LHCN-M2 (cell line): ENCODE measurements at regions not wholly inside any gene's neighbourhood (a gene's known extent, or its start where the extent isn't known, plus 50 kb on each side); places are given as distances from the start of the nearest gene placed in this dataset.

Experiments used
- DNase-seq: peaks from one replicate; pipeline ENCODE4 v3.0.0-alpha.2; 2012; ENCODE audit warnings: low read depth

DNA sequence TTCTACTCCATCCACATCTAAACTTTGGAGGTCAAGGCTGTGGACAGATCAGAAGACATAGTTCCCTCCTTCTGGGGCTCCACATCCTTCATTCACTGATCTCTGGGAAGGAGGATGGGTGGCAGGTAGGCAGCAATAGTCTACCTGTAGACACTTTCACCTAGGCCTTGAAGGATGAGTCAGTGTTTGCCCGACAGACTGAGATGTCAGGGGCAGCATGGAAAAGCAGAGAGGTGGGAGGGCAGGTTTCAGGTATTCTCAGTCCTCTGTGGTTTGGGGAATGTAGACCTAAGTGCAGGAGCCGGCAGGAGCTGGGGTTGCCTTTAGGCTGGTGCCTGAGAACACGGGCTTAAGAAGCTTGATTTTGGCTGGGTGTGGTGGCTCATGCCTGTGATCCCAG is 171.9 kb upstream of the ZNF267 start:
- DNase-seq: no peak

DNA sequence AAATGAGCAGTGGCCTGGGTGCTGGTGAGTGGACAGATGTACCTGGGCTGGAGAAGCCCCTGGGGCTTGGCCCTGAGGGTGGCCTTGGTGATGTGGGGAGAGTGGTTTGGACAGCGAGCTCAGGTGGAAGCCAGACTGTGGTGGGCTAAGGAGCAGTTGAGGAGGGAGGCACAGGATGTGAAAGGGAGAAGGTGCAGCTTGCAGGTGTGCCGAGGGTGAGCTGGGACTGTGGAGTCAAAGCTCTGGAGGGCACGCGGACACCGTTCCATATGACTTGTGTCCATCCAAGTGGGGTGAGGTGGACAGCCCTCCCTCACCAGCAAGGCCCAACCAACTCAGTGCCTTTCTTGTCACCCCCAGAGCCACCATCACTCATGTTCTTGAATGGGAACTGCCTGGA is 170.8 kb upstream of the ZNF267 start:
- no peak for DNase-seq

DNA sequence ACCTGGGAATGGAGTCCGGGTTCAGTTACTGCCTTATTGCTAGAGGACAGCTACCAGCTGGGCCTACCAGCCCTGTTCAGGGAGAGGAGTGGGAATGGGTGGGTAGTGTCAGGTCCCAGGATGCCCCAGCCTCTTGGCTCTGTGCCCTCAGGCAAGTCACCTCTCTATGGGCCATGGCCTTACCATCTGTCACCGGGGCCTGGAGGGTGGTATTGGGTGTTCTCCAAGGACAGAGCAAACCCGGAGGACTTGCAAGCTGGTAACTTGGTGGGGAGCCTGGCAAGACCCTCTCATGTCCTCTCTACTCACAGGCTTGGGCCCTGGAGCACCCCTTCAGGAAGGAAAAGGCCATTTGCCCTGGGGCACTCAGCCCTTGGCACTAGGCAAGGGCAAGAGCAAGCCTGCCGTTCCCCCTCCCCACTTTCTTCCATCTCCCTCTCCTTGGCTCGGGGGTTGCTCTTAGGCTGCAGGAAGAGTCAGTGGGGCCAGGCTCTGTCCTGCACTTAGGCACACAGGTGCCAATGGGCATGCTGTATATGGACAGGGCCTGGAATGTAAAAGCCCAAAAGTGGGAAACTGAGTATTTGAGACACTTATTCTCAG is 170.0 kb upstream of the ZNF267 start:
- no peak for DNase-seq

DNA sequence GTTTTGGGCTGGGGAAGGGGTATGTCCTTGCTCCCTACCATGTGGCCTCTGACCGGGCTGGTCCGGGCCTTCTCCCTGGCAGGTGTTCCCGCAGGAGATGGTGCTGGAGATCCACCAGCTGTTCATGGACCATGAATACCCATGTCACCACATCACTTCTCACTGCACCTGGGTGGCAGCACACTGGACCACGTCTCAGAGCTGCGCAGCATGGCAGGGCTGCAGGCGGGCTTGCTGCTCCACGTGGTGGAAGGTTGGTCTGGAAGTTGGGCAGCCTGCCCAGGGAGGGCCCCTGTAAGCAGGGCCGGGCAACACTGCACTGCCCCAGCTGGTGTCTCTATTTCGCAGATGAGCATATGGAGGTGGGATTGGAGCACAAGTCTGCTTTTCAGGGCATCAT is 169.5 kb upstream of the ZNF267 start:
- DNase-seq: no peak

DNA sequence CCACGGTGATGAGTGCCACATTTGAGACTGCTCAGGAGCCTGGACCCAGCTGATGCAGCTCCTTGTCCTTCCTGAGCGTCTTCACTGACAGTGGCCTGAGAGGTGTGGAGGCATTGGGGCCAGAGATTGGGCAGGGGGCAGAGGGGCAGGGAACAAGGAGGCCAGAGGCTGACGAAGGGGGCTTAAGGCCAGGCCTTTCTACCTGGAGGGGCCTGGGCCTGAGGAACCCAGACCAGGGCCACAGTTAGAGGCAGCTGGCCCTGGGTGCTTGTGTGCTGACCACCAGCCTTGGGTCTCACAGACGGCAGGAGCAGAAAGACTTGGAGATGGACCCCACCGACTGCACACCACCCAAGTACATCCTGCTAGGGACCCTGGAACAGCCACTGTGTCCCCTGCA is 168.2 kb upstream of the ZNF267 start:
- DNase-seq: no peak

DNA sequence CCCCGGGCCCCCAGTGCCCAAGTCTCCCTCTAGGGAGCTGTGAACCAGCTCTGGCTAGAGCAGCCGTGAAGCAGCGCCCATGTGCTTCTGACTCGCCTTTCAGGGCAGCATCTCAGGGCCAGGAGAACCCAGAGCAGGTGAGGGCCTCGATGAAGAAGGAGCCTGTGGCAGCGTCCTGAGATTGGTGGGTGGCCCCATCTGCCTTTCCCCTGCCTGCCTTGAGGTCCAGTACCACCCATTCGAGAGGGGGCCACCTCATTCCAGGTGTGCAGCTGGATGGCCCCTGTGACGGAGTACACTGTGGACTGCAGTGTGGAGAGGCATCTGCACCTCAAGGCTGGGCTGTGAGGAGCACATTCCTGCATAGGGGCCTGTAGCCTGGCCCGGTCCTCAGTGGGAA is 167.3 kb upstream of the ZNF267 start:
- DNase-seq: no peak

DNA sequence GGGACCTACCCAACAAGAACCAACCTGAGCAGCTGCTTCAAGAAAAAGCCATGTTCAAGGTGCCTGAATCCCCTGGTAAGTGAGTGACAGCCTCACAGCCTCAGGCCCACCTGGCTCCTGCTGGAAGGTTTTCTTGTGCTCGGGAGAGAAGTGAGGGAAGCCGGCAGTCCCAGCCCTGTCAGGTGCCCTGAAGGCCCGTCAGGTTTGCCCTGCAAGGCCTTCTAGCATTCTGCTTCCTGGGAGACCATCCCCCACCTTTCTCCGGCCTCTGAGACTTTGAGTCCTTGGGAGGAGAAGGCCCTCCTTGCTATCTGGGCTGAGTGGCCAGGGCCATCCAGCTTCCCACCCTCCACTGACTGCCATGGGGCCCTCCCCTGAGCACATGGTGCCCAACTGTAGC is 166.7 kb upstream of the ZNF267 start:
- DNase-seq: no peak

DNA sequence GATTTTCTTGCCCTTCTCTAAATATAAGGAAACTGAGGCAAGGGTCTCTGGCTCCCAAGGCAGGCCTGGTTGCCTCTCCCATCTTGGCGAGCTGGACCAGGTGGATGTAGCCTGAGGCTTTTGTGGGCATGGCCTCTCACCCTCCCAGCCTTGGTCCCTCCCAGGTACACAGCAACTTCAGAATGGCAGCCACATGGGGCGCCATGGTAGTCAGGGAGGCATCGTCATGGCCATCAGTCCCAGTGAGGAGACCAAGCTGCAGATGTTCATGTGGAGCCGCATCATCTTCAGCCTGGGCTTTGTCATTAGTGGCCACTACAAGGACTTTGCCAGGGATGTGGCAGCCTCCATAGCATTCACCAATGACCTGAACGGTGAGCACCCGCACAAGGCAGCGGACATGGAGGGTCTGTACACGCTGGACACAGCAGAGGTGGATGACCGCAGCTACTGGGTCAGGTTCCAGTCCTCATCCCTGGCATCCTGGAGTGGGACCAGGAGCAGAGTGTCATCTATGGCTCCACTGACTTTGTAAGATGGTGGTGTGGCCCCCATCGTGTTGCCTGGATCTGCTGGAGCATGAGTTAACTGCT is 165.8 kb upstream of the ZNF267 start:
- no peak for DNase-seq

DNA sequence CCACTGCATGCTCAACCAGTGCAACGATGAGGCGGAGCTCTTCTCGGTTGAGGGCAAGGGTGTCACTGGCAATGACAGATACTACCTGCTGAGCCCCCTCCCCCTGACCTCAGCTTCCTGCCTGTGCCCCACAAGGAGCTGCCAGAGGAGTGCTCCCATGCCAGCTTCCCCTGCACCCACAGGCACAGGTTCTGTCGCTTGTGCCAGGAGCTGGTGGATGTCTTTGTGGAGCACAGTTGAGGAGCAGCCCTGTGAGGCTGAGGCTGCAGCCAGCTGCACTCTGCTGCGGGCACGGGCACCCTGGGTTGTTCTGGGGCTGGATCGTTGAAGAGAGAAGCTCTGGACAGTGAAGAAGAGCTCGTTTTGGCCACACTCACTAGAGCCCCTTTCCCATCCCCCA is 165.3 kb upstream of the ZNF267 start:
- DNase-seq: no peak

DNA sequence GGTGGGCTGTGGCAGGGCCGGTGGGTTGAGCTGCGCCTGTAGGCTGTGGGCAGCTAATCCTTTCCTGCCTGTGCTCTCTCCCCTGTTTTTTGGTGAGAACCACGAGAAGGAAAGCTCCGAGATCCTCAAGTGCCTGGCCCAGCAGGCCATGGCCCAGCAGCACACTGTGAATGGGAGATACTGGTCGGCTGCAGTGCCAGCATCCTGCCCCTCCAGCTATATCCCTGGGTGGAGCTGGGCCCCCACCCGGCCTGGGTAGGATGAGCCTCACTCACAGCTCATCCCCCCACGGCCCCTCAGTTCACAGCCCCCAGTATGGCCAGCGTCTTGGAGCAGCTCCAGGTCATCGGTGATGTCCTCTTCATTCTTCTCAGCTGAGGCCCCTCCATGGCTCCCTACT is 164.4 kb upstream of the ZNF267 start:
- DNase-seq: no peak

DNA sequence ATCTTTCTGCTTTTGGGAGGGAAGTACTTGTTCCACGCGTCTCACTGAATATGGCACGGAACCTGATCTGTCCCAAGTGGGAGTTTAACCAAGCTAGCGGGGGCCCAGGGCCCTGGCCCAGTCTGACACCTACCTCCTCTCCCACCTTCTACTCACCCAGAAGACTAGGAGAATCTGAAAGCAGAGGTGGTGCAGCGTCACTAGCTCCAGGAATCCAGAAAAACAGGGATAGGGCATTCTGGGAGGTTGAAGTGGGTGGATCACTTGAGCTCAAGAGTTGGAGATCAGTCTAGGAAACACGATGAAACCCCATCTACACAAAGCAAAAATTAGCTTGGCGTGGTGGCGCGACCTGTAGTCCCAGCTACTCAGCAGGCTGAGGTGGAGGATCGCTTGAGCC is 163.5 kb upstream of the ZNF267 start:
- DNase-seq: no peak

DNA sequence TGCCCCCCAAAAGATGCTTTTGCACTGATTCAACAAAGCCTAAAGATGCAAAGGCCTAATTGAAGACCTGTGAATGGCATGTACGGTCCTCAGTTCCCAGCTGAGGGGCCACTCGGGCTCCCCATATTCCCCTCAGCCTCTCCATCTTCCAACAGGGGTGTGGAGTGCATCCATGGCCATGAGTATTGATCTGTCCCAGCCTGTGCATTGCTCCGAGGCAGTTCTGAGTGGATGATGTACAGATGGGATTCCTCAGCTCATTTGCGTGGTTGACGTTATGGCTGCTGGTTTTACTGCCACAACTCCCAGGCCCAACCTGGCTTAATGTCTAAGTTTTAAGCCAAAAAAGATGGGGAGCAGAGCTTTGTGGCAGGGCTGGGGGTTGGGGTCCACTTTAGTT is 162.7 kb upstream of the ZNF267 start:
- DNase-seq: no peak

DNA sequence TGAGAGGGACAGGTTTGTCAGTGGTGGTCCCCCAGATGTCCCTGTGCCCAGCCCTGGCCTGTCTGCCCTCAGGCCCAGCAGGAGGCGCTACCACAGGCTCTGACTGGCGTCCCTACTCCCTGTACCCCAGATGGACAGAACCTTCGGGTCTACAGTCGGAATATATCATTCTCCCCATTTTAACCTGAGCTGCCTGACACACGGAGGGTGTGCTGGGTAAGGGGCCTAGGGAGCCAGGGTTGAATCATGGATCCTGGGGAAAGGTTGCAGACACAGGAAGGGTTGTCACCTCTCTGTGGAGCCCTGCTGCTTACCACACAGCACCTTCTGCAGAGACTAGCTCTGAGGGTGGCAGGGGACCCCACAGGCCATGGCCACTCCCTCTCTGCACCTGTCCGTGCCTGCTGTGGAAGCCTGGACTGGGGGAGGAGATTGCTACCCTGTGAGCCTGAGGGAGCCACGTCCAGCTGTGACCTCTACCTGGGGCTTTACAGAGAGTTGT is 162.2 kb upstream of the ZNF267 start:
- no peak for DNase-seq

DNA sequence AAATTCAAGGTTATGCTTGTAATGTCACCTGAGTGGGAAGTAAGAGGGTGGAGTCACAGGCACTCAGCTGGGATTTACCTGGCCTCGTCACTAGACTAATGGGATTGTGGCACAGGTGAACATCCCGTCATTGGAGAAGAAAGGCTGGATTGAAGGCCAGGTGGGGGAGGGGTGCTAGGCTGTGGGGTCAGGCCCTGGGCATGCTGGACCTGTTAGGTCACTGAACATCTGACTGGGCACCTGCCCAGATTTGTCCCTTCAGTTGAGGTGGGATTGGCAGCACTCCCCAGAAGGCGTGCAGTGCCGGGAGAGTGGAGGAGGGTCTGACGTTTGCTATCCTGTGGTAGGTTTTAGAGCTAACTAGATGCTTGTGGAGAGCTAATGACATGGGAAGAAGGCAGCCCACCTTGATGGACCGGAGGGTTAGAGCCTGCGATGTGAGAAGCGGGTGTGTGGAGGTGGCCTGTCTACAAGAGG is 161.5 kb upstream of the ZNF267 start:
- no peak for DNase-seq

DNA sequence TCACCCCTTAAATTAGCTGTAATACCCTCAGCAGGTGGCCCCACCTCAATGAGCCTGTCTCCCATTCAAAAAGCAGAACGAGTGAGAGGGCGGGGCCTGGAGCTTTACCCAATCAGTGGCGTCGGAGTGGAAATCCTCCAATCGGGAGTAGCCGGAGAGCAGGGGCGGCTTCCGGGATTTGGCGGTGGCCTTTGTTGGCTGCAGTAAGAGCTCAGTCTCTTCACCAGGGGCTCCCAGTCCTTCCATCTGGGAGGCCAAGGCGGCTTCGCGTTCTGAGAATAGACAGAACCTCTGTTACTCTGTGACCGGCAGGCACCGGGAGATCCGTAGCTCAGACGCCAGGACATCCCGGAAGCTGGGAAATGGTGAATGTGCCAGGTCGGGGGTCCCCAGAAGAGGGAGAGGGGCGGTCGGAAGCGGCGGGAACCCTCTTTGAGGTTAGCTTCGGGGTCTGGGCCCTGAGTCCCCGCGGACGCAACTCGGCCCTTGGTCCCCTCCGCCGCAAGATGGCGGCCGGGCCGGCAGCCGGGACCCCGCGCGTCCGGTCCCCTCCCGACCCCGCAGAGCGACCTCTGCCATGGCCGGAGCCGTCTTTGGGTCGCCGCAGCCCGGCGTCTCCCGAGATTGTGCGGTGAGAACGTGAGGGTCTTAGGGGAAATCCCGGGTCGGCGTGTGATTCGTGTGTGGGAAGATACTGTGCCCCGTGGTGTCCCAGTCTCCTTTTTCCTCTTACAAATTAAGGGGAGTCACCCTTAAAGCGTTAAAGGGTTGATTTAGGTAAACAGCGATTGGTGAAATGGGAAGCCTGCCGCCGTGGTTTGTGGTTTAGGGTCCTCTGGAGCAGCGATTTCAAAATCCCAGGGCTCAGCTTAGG is 160.3 kb upstream of the ZNF267 start:
- peak; percentile 92 for DNase-seq

DNA sequence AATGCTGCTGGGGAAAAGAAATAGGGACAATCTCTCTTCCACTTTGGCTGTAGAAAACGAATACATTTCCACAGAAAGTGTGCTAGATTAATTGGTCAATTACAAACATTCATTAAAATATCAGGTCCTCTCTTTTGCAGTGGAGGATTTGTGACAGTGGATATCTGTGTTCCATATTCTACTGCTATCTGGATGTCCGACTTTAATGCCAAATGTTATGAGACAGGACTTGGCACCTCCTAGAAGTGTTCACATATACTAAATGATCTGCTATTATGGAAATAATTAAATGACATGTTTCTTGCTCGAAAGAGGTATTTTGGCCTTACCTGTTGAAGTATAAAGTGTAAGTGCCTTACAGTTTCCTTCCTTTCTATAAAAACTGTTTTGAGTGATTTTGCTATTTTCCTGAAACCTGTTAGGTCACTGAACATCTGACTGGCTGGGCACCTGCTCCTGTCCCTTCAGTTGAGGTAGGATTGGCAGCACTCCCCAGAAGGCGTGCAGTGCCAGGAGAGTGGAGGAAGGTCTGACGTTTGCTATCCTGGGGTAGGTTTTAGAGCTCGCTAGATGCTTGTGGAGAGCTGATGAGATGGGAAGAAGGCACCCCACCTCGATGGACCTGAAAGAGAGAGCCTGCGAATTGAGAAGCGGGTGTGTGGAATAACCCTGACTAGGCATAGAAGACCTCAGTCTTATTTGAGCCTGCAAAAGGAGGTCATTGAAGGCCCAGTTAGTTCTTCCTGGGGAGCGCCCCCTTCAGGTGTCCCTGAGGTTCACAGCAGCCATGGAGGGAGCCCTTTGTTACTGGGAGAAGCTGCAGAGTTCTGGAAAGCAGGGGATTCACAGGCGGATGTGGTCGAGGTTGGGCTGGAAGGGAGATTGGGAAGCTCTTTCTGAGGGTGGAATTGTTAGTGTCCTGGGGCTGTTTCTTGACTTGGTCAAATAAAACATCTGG is 159.4 kb upstream of the ZNF267 start:
- DNase-seq: peak; percentile 40

DNA sequence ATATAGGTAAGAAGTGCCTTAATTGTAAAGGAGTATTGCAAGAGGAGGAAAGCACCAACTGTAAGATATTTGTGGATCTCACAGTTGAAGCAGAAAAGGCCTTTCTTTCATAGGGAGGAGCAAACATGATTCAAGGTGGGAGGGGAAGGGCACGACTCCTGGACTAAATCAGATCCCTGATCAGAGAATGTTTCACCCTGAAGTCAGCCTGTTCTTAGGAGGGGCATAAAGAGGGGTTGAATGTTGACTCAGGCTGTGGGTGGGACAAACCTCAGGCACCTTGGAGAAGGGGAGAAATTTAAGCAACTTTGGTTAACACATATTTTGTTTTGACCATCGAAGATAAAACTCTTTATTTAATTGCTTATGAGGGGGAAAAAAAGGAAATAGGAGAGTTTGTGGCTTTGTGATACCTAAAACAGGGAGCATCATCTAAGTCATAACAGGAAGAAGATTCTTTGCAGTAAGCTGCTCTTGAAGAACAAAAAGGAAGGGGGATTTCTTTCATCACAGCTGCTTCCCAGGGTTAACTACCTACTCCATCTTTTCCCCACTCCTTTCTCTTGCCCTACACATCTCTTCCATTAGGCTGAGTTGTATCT is 158.6 kb upstream of the ZNF267 start:
- DNase-seq: no peak

DNA sequence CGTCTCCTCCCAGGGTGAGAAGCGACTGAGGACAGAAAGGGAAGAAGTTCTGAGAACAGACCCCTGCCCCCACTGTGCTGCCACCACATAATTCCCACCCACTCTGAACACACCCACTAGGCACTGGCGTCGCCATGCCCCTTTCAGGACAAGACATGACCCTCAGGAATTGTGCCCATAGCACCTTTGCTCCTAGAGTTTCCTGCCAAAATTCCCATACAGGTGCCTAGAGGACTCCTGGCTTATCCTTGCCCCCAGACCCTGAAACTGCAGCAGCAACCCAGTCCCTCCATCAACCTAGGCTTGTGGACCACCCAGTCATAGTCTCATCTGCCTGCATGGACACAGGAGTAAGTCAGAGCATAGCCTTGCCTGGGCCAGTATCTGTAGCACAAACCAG is 157.7 kb upstream of the ZNF267 start:
- no peak for DNase-seq

DNA sequence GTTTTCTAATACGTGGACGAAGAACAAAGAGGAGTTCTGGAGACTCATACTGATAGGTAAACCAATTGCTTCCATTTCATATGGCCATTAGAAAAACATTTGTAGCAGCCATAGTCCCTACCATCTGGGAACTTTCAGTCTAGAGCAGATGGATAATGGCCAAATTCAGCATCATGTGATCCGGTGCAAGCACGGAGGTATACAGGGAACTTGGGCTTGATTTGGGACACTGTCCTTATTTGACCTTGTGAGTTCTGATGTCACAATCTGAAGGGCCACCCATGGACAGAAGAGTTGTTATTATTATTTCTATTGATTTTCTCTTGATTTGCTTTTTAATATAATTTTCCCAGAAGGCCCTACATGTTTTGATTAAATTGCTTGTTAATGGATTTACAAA is 154.6 kb upstream of the ZNF267 start:
- no peak for DNase-seq

DNA sequence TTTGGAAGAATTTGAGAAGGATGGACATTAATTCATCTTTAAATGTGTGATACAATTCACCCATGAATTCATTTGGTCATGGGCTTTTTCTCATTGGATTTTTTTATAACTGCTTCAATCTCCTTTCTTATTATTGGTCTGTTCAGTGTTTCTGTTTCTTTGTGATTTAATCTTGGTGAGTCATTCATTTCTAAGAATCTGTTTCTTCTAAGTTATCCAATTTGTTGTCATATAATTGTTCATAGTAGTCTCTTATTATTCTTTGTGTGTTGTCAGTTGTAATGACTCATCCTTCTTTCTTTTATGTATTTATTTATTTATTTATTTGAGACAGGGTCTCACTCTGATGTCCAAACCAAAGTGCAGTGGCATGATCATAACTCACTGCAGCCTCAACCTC is 146.1 kb upstream of the ZNF267 start:
- peak; percentile 2 for DNase-seq

DNA sequence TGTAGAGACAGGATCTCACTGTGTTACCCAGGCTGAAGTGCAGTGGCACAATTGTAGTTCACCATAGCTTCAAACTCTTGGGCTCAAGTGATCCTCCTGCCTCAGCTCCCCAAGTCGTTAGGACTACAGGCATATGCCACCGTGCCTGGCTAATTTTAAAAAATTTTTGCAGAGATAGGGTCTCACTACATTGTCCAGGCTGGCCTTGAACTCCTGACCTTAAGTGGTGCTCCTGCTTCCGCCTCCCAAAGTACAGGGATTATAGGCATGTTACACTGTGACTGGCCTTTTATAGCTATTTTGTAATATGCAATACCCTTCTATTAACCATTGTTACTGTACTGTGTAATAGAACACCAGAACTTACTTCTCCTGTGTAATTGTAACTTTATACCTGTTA is 139.3 kb upstream of the ZNF267 start:
- no peak for DNase-seq
